ENCODE measurements at regions not wholly inside any gene's neighbourhood (a gene's known extent, or its start where the extent isn't known, plus 50 kb on each side); places are given as distances from the start of the nearest gene placed in this dataset.
"Not testable (repeated sequence)": the region's sequence is repeated elsewhere in the genome, so short reads cannot be mapped to it uniquely, and the experiment has no call there.

DNA sequence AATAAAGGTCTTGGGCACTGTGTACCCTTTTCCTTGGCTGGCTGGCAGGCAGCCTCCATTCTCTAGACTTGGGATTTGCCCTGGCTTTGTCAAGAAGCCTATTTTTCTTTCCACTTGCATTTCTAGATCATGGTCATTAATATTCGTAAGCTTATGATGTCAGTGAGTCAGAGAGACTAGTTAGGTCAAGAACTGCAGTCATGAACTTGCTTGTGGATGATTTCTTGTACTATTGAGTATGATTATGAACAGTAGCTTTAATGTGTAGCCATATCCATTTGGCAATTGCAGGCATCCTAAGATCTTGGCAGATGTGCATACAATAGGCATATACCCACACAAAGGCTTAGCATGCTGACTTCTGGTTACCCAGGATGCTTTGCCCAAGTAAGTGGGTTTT lies 186.8 kb upstream of the CLINT1 start:
- H3K4me3 ChIP-seq (ENCODE audit: low read depth, poor library complexity, severe bottlenecking): no peak overlapping the region
- intact Hi-C loops (cut with DNase I; ENCODE audit: low total_unique reads): no loop called here
- no peak for TF ChIP-seq POLR2A (IDR thresholded peaks at IDR 0.05)
- WGBS, 2 donors: 38 to 65% methylated on average over 1 of the region's 1 CpG
- DNase-seq (ENCODE audit: low spot score in 2 of 2): no peak

DNA sequence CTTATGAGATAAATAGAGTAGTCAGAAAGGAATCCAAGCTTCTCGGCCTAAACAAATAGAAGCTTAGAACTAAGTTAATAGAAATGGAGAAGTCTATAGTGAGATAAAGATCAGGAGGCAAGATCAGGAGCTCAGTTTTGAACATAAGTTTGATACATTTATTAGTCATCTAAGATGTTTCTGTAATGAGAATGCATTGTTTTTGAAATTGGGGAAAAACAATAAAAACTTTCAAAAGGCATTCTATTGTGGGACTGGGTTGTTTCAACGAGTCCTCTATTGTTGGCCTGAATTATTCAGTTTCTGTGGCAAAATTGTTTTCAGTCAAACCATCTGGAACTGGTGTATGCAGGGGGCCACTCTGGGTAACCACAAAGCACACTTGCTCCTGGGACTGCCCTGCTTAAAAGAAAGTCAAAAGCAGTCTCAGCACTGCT lies 181.0 kb upstream of the CLINT1 start:
- TF ChIP-seq CTCF (IDR thresholded peaks at IDR 0.05) (no peak), POLR2A (IDR thresholded peaks at IDR 0.05) (no peak)
- H3K4me3 ChIP-seq (ENCODE audit: low read depth, poor library complexity, severe bottlenecking): no peak overlapping the region
- WGBS, 2 donors: 72 to 73% methylated on average over 2 of the region's 2 CpGs
- DNase-seq (ENCODE audit: low spot score in 2 of 2): no peak
- intact Hi-C loops (cut with DNase I; ENCODE audit: low total_unique reads): no loop called here

- TF ChIP-seq POLR2A (IDR thresholded peaks at IDR 0.05) (no peak), CTCF (IDR thresholded peaks at IDR 0.05) (no peak)
- WGBS, 2 donors: 34 to 100% methylated on average over 1 of the region's 1 CpG
- no peak for DNase-seq (ENCODE audit: low spot score in 2 of 2)
- no peak overlapping the region for H3K4me3 ChIP-seq (ENCODE audit: low read depth, poor library complexity, severe bottlenecking)
- intact Hi-C loops (cut with DNase I; ENCODE audit: low total_unique reads): no loop called here
These were observed 180.5 kb upstream of the CLINT1 start for GRCh38 chr5:158039441-158039840.

GRCh38 chr5:158036983-158037595 lies 178.1 kb upstream of the CLINT1 start:
- 90 to 93% methylated on average over 6 to 26 of the region's 31 CpGs for WGBS, 2 donors
- intact Hi-C loops (cut with DNase I; ENCODE audit: low total_unique reads); DNase-seq (ENCODE audit: low spot score in 2 of 2): not testable (repeated sequence)

GRCh38 chr5:158034586-158034985 lies 175.6 kb upstream of the CLINT1 start:
- H3K4me3 ChIP-seq (ENCODE audit: low read depth, poor library complexity, severe bottlenecking); DNase-seq (ENCODE audit: low spot score in 2 of 2); intact Hi-C loops (cut with DNase I; ENCODE audit: low total_unique reads): not testable (repeated sequence)
- WGBS, 2 donors: 89 to 95% methylated on average over 6 of the region's 6 CpGs

More at GRCh38 chr5:158036983-158037595, 178.1 kb upstream of the CLINT1 start:
- H3K4me3 ChIP-seq (ENCODE audit: low read depth, poor library complexity, severe bottlenecking): not testable (repeated sequence)

DNA sequence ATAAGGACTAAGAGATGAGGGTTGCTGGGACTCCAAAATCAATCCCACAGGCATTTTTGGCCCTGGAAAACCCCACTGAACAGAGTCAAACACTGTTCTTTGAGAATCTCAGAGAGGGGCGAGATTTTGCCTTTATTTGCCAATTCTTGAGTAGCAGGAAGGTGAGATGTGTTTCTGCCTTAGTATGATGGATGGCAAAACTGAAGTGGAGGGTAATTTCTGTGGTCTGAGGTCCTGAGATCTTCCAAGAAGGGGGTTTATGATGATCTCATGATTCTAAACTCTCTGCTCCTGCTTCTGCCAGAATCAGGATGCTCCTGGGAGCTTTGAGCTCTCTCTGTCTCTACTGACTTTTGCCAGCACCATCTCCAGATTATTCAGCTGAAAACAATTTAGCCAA lies 174.8 kb upstream of the CLINT1 start:
- 65 to 74% methylated on average over 1 of the region's 1 CpG for WGBS, 2 donors
- no peak overlapping the region for H3K4me3 ChIP-seq (ENCODE audit: low read depth, poor library complexity, severe bottlenecking)
- intact Hi-C loops (cut with DNase I; ENCODE audit: low total_unique reads): no loop called here
- TF ChIP-seq CTCF (IDR thresholded peaks at IDR 0.05) (no peak), POLR2A (IDR thresholded peaks at IDR 0.05) (no peak)
- DNase-seq (ENCODE audit: low spot score in 2 of 2): no peak

GRCh38 chr5:158033076-158033475 lies 174.1 kb upstream of the CLINT1 start:
- TF ChIP-seq CTCF (IDR thresholded peaks at IDR 0.05): no peak
- TF ChIP-seq POLR2A (IDR thresholded peaks at IDR 0.05): no peak
- no peak overlapping the region for H3K4me3 ChIP-seq (ENCODE audit: low read depth, poor library complexity, severe bottlenecking)
- intact Hi-C loops (cut with DNase I; ENCODE audit: low total_unique reads): no loop called here
- 86 to 90% methylated on average over 5 of the region's 5 CpGs for WGBS, 2 donors
- no peak for DNase-seq (ENCODE audit: low spot score in 2 of 2)

All from lower leg skin (tissue), 4 donors.